ENCODE measurements at regions not wholly inside any gene's neighbourhood (a gene's known extent, or its start where the extent isn't known, plus 50 kb on each side); places are given as distances from the start of the nearest gene placed in this dataset.
"Not testable (repeated sequence)": the region's sequence is repeated elsewhere in the genome, so short reads cannot be mapped to it uniquely, and the experiment has no call there.

DNA sequence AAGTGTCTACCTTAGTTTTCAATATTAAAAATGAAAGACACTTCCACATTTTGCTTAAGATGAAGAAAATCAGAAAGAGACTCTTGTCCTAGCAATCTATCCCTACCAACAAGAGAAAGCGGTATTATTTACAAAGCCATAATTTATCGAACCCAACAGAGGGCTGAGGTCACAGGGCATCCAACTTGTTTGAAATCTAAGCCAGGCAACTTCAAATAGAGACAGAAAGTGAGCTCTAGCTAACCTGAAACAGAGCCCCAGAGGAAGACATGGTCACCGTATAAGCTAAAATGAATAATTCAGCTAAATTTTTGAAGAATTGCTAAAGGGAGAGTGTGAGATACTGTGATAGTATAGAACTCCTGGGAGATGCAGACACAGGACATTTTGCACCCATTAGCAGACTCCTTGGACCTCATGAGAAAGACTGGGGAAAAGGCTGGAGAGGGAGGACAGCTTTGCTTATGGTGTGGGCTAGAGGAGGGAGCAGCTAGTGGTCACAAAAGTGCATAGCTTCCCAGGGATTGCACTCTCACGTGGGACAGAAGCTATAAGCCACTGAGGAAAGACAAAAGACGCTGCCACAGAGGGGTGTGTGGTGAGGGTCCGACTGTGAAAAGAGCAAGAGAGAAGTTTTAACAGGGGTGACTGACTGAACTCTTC, 624.2 kb upstream of the GRIN3A start:
- Histone ChIP-seq H3K4me3 (ENCODE audit: low read depth, low read length) (no peak overlapping the region), H3K4me1 (ENCODE audit: insufficient read depth) (no peaks in the 10 kb centered on the region), H3K27ac (ENCODE audit: low read depth) (no peak overlapping the region), H3K36me3 (ENCODE audit: insufficient read depth) (no peaks in the 10 kb centered on the region)
- DNase-seq (ENCODE audit: extremely low spot score): no peak
- 44% methylated on average over 6 of the region's 6 CpGs for WGBS

DNA sequence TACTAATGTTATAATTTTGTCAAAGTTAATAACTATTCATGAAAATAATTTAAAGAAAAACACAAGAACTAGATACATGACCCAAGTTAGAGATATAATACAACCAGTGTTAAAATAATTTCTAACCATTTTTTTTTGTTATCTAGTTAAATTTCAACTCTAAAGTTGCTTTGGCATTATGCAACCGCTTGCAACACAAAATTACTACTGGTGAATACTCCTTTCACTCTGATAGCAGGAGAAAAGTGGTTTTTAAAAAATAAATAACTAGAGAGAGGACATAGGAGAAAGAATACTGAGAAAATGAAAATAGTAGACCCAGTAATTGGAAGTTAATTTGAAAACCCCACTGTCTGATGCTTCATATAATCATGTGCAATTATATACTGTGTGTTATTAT, 622.4 kb upstream of the GRIN3A start:
- H3K27ac ChIP-seq (ENCODE audit: low read depth): no peak overlapping the region
- no peak for DNase-seq (ENCODE audit: extremely low spot score)
- WGBS: 80% methylated on average over 1 of the region's 1 CpG
- H3K4me3 ChIP-seq (ENCODE audit: low read depth, low read length): no peak overlapping the region
- H3K4me1 ChIP-seq (ENCODE audit: insufficient read depth): no peaks in the 10 kb centered on the region
- no peaks in the 10 kb centered on the region for H3K36me3 ChIP-seq (ENCODE audit: insufficient read depth)

DNA sequence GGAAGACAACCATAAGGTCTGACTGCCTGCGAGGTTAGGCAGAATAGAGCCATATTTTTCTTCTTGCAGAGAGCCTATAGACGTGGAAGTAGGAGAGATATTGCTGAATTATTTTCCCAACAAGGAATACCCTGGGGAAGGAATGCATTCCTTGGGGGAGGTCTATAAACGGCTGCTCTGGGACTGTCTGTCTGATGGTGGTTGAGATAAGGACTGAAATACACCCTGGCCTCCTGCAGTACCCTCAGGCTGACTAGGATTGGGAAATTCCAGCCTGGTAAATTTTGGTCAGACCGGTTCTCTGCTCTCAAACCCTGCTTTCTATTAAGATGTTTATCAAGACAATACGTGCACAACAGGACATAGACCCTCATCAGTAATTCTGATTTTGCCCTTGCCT, 617.5 kb upstream of the GRIN3A start:
- H3K4me1 ChIP-seq (ENCODE audit: insufficient read depth): no peaks in the 10 kb centered on the region
- H3K4me3 ChIP-seq (ENCODE audit: low read depth, low read length): no peak overlapping the region
- no peaks in the 10 kb centered on the region for H3K36me3 ChIP-seq (ENCODE audit: insufficient read depth)
- H3K27ac ChIP-seq (ENCODE audit: low read depth): no peak overlapping the region
- no peak for DNase-seq (ENCODE audit: extremely low spot score)
- 65% methylated on average over 5 of the region's 5 CpGs for WGBS

DNA sequence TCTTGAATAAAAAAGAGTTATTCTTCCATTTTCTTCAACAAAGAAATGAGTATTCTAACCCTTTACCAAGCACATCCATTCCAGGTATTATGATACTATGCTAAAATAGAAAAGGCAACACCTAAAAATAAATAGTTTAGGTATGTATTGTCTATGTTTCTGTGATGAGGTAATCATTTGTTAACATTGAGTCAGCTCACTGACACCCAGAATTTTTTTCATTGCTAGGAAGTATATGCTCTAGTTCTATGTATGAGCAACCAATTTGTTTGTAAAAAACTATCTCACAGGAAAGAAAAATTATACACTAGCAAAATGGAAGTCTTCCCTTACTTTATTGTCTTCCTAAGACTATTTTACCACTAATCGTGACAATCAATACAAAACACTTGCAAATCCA, 615.6 kb upstream of the GRIN3A start:
- Histone ChIP-seq H3K4me3 (ENCODE audit: low read depth, low read length) (no peak overlapping the region), H3K27ac (ENCODE audit: low read depth) (no peak overlapping the region), H3K36me3 (ENCODE audit: insufficient read depth) (no peaks in the 10 kb centered on the region), H3K4me1 (ENCODE audit: insufficient read depth) (no peaks in the 10 kb centered on the region)
- 88% methylated on average over 1 of the region's 1 CpG for WGBS
- DNase-seq (ENCODE audit: extremely low spot score): no peak

DNA sequence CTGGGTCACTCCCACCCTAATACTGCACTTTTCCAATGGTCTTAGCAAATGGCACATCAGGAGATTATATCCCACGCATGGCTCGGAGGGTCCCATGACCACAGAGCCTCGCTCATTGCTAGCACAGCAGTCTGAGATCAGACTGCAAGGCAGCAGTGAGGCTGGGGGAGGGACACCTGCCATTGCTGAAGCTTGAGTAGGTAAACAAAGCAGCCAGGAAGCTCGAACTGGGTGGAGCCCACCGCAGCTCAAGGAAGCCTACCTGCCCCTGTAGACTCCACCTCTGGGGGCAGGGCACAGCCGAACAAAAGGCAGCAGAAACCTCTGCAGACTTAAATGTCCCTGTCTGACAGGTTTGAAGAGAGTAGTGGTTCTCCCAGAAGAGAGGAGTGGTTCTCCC, 599.0 kb upstream of the GRIN3A start:
- H3K36me3 ChIP-seq (ENCODE audit: insufficient read depth); DNase-seq (ENCODE audit: extremely low spot score); H3K4me3 ChIP-seq (ENCODE audit: low read depth, low read length); H3K4me1 ChIP-seq (ENCODE audit: insufficient read depth); H3K27ac ChIP-seq (ENCODE audit: low read depth): not testable (repeated sequence)
- WGBS: 77% methylated on average over 6 of the region's 6 CpGs

DNA sequence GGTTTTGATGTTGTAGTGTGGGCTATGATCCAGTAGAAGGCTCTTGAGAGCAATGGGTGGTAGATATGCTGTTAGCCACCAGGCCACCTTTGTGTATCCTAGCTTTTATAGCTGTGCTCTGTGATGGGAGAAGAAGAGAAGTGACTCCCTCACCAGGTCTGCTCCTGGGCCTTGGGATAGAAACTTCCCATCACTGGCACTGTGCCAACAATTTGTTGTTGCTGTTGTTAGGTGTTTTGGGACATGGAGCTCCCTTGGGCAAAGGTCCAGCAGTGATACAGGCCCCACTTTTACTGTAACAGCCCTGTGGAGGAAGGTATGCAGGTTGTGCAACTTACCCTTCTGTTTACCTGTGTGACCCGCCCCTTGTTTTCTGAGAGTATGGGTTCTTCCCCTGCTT, 570.9 kb upstream of the GRIN3A start:
- no peaks in the 10 kb centered on the region for H3K36me3 ChIP-seq (ENCODE audit: insufficient read depth)
- DNase-seq (ENCODE audit: extremely low spot score): no peak
- H3K27ac ChIP-seq (ENCODE audit: low read depth): no peak overlapping the region
- H3K4me1 ChIP-seq (ENCODE audit: insufficient read depth): no peaks in the 10 kb centered on the region
- H3K4me3 ChIP-seq (ENCODE audit: low read depth, low read length): no peak overlapping the region
- 91% methylated on average over 1 of the region's 1 CpG for WGBS

DNA sequence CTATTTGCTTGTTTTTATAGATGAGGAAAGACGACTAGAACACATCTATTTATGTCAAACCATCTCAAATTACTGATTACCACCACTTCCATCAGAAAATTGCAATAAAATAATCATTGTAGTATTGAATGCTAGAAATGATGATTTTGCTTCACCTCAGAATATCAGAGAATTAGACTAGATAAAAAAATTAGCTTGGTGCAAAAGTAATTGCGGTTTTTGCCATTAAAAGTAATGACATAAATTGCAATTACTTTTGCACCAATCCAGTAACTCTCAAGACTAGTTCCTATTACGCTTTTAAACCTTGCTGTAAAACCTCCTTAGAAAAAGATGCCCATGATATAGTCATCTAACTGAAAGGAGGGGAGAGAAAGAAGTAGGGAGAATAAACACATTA, 556.7 kb upstream of the GRIN3A start:
- Histone ChIP-seq H3K4me3 (ENCODE audit: low read depth, low read length) (no peak overlapping the region), H3K36me3 (ENCODE audit: insufficient read depth) (no peaks in the 10 kb centered on the region), H3K4me1 (ENCODE audit: insufficient read depth) (no peaks in the 10 kb centered on the region), H3K27ac (ENCODE audit: low read depth) (no peak overlapping the region)
- no peak for DNase-seq (ENCODE audit: extremely low spot score)
- 62% methylated on average over 3 of the region's 3 CpGs for WGBS

DNA sequence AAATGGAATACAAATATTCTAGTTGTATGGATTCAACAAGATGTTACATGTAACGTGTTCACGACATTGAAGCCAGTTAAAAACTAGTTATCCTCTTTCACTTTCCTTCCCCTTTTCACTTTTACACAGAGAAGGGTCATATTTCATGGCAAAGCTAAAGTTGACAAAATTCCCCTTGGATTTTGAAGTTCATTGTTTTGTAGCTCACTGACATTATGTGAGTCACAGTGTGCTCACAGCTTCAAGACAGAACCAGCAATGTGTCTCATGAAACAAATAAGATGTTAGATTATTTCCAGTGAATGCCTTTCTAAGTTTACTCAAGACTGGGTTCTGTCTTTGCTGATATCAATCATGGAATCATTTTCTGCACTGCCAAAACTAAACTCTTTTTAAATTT, 535.5 kb upstream of the GRIN3A start:
- DNase-seq (ENCODE audit: extremely low spot score): no peak
- Histone ChIP-seq H3K27ac (ENCODE audit: low read depth) (no peak overlapping the region), H3K4me1 (ENCODE audit: insufficient read depth) (no peaks in the 10 kb centered on the region), H3K36me3 (ENCODE audit: insufficient read depth) (no peaks in the 10 kb centered on the region), H3K4me3 (ENCODE audit: low read depth, low read length) (no peak overlapping the region)
- 32% methylated on average over 2 of the region's 2 CpGs for WGBS

DNA sequence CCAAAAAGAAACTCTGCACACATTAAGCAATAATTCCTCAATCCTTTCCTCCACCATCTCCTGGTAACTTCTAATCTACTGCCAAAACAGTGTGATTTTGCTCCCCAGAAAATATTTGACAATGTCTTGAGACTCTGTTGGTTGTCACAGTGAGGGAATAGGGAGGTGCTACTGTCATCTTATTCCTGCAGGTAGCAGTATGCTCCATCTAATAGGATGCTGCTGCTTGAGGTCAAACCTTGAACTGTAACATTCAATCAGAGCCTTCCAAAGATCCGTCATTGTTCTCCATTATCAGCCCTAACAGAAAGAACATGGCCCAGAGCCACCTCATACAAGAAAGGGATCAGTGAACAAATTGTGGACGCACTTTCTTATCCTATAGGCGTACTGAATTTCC, 514.7 kb upstream of the GRIN3A start:
- 77% methylated on average over 3 of the region's 3 CpGs for WGBS
- Histone ChIP-seq H3K4me3 (ENCODE audit: low read depth, low read length) (no peak overlapping the region), H3K4me1 (ENCODE audit: insufficient read depth) (no peaks in the 10 kb centered on the region), H3K36me3 (ENCODE audit: insufficient read depth) (no peaks in the 10 kb centered on the region), H3K27ac (ENCODE audit: low read depth) (no peak overlapping the region)
- no peak for DNase-seq (ENCODE audit: extremely low spot score)

DNA sequence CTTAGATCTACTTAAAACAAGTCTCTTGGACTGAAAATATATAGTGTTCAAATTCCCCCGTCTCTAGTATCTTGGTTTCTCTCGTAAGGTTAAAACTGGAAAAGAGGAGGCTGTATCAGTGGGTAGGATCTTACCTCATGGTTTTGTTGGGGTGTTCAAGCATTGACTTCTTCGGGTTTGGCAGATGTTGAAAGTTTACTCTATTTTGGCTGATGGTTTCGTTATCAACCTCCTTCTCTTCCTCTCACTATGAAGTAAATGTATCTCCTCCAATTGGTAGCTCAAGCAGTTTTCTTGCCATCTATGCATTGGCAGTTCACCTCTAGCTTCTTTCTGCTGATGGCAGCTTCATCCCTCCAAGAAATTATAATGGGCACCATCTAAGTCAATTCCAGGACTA, 506.5 kb upstream of the GRIN3A start:
- H3K4me1 ChIP-seq (ENCODE audit: insufficient read depth): no peaks in the 10 kb centered on the region
- no peak overlapping the region for H3K4me3 ChIP-seq (ENCODE audit: low read depth, low read length)
- H3K36me3 ChIP-seq (ENCODE audit: insufficient read depth): no peaks in the 10 kb centered on the region
- WGBS: 79% methylated on average over 4 of the region's 4 CpGs
- no peak overlapping the region for H3K27ac ChIP-seq (ENCODE audit: low read depth)
- DNase-seq (ENCODE audit: extremely low spot score): no peak

DNA sequence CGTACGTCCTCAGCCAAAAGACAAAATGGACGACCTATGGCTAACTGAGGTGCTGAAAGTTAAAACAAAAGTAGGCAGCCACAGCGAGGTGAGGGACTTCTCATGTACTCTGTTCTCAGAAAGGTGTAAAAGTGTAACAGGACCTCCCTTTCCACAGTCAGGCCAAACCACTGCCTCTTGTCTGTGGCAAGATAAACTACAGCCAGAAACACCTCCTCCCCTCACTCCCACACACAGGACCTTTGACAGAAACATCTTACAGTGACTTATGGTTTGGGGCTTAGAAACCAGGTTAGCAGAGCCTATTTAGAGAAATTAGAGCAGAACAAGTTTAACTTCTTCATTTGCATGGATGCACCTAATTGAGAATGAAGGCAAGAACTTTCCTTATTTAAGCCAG, 499.1 kb upstream of the GRIN3A start:
- DNase-seq (ENCODE audit: extremely low spot score): no peak
- Histone ChIP-seq H3K4me1 (ENCODE audit: insufficient read depth) (no peaks in the 10 kb centered on the region), H3K4me3 (ENCODE audit: low read depth, low read length) (no peak overlapping the region), H3K27ac (ENCODE audit: low read depth) (no peak overlapping the region), H3K36me3 (ENCODE audit: insufficient read depth) (no peaks in the 10 kb centered on the region)
- 69% methylated on average over 4 of the region's 4 CpGs for WGBS

DNA sequence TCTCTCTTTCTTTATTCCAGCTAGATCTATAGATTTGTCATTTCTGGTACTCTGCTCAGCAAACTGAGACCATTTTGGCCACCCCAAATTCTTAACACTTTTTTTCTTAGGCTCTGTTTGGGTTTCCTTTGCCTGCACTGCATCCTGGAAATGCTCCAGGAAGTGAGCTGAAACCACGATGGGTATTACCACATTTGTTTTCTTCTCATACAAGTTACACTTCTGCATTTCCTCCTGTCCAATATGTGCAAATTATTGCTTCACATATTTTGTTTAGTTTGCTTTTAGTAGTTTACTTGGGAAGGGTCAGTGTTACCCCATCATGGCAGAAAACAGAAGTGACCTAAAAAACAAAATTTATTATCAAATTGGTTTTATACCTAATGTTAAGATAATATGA, 498.6 kb upstream of the GRIN3A start:
- DNase-seq (ENCODE audit: extremely low spot score): no peak
- Histone ChIP-seq H3K27ac (ENCODE audit: low read depth) (no peak overlapping the region), H3K4me3 (ENCODE audit: low read depth, low read length) (no peak overlapping the region), H3K36me3 (ENCODE audit: insufficient read depth) (no peaks in the 10 kb centered on the region), H3K4me1 (ENCODE audit: insufficient read depth) (no peaks in the 10 kb centered on the region)
- 10% methylated on average over 1 of the region's 1 CpG for WGBS

DNA sequence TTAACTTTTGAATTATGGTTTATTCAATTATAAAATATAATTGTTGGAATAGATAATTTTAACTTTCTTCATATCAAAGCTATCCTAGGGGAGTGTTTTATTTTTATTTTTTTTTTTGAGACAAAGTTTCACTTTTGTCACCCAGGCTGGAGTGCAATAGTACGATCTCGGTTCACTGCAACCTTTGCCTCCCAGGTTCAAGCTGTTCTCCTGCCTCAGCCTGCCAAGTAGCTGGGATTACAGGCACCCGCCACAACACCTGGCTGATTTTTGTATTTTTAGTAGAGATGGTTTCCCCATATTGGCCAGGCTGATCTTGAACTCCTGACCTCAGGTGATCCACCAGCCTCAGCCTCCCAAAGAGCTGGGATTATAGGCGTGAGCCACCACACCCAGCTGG, 489.0 kb upstream of the GRIN3A start:
- not testable (repeated sequence) for H3K36me3 ChIP-seq (ENCODE audit: insufficient read depth); DNase-seq (ENCODE audit: extremely low spot score); H3K4me1 ChIP-seq (ENCODE audit: insufficient read depth); H3K27ac ChIP-seq (ENCODE audit: low read depth); H3K4me3 ChIP-seq (ENCODE audit: low read depth, low read length)
- WGBS: 87% methylated on average over 4 of the region's 4 CpGs

DNA sequence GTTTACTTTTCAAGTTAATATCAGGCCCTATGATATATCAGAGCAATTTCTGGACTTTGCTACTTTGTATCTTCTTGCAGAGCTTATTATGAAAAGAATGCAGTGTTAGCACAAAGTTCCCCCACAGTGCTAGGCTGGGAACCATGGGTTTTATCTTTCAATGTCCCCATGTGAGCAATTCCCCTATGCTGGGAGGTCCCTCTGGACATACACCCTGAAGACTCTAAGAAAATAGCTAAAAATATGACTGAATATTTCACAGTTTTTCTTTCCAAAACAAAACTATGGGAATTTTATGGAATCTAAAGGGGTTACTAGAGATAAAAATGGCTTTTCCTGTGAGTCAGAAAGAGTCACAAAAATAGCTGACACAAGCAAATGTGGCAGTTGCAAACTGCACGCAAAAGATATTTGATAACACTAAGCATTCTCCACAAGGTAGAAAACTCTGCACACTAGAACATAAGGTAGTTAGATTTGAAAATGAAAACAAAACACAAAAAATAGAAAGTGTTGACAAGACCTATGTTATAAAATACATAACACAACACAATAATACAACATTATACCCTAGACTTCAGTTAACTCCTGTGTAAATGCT, 487.5 kb upstream of the GRIN3A start:
- Histone ChIP-seq H3K4me3 (ENCODE audit: low read depth, low read length) (no peak overlapping the region), H3K36me3 (ENCODE audit: insufficient read depth) (no peaks in the 10 kb centered on the region), H3K27ac (ENCODE audit: low read depth) (no peak overlapping the region), H3K4me1 (ENCODE audit: insufficient read depth) (no peaks in the 10 kb centered on the region)
- 43% methylated on average over 1 of the region's 1 CpG for WGBS
- DNase-seq (ENCODE audit: extremely low spot score): no peak
